Ishikawa (cell line): ENCODE measurements at regions not wholly inside any gene's neighbourhood (a gene's known extent, or its start where the extent isn't known, plus 50 kb on each side); places are given as distances from the start of the nearest gene placed in this dataset.

ENCODE experiments used
- EP300 ChIP-seq: IDR thresholded peaks from 2 replicates; pipeline ENCODE4 v1.6.1; 2012; ENCODE audit warnings: borderline replicate concordance
- TAF1 ChIP-seq: IDR thresholded peaks from 2 replicates; pipeline ENCODE4 v1.6.1; 2012; ENCODE audit warnings: low read depth, mild to moderate bottlenecking
- ZBTB7A ChIP-seq: IDR thresholded peaks from 2 replicates; pipeline ENCODE4 v1.6.1; 2012; ENCODE audit warnings: low read depth
- TF ChIP-seq, protein P1 (sequence below): IDR thresholded peaks from 2 replicates; pipeline ENCODE4 v1.6.1; 2012
- TF ChIP-seq, protein P2 (sequence below): IDR thresholded peaks from 2 replicates; pipeline ENCODE4 v1.6.1; 2012; ENCODE audit warnings: low read depth, mild to moderate bottlenecking

DNA sequence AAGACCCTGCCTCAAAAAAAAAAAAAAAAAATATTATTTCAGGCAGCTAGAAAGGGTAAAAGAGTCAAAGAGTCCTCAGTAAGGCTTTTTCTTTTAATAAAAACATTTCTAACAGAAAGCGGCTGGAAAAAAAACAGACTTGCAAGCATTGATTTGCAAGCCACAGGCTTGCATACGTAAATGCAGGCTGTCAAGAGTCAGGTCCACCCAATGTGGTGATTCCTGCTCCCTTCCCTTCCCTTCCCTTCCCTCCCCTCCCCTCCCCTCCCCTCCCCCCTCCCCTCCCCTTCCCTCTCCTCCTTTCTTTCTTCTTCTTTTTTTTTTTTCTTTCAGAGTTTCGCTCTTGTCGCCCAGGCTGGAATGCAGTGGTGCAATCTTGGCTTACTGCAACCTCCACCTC, 74.4 kb upstream of the GULP1 start:
- no peak for TF ChIP-seq TAF1
- TF ChIP-seq, protein P1, sequence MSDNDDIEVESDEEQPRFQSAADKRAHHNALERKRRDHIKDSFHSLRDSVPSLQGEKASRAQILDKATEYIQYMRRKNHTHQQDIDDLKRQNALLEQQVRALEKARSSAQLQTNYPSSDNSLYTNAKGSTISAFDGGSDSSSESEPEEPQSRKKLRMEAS = no peak
- TF ChIP-seq EP300 = no peak
- TF ChIP-seq, protein P2, sequence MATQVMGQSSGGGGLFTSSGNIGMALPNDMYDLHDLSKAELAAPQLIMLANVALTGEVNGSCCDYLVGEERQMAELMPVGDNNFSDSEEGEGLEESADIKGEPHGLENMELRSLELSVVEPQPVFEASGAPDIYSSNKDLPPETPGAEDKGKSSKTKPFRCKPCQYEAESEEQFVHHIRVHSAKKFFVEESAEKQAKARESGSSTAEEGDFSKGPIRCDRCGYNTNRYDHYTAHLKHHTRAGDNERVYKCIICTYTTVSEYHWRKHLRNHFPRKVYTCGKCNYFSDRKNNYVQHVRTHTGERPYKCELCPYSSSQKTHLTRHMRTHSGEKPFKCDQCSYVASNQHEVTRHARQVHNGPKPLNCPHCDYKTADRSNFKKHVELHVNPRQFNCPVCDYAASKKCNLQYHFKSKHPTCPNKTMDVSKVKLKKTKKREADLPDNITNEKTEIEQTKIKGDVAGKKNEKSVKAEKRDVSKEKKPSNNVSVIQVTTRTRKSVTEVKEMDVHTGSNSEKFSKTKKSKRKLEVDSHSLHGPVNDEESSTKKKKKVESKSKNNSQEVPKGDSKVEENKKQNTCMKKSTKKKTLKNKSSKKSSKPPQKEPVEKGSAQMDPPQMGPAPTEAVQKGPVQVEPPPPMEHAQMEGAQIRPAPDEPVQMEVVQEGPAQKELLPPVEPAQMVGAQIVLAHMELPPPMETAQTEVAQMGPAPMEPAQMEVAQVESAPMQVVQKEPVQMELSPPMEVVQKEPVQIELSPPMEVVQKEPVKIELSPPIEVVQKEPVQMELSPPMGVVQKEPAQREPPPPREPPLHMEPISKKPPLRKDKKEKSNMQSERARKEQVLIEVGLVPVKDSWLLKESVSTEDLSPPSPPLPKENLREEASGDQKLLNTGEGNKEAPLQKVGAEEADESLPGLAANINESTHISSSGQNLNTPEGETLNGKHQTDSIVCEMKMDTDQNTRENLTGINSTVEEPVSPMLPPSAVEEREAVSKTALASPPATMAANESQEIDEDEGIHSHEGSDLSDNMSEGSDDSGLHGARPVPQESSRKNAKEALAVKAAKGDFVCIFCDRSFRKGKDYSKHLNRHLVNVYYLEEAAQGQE = no peak
- no peak for TF ChIP-seq ZBTB7A
